ENCODE measurements at regions not wholly inside any gene's neighbourhood (a gene's known extent, or its start where the extent isn't known, plus 50 kb on each side); places are given as distances from the start of the nearest gene placed in this dataset.

- no peaks in the 10 kb centered on the region for H4K20me1 ChIP-seq (ENCODE audit: insufficient read depth)
- no peak overlapping the region for H2AFZ ChIP-seq (ENCODE audit: low read depth, low read length)
- no peaks in the 10 kb centered on the region for H3K36me3 ChIP-seq (ENCODE audit: insufficient read depth, low read length)
- no peak overlapping the region for H3K4me2 ChIP-seq (ENCODE audit: low read length)
- H3K27ac ChIP-seq (ENCODE audit: low read length): no peak overlapping the region
- TF ChIP-seq MXI1 (conservative IDR thresholded peaks at IDR 0.05; ENCODE audit: poor library complexity, severe bottlenecking) (no peak), POLR2AphosphoS5 (IDR thresholded peaks at IDR 0.05) (no peak), TAF1 (IDR thresholded peaks at IDR 0.05; ENCODE audit: low read depth) (no peak), SMC3 (conservative IDR thresholded peaks at IDR 0.05; ENCODE audit: poor library complexity) (no peak), RAD21 (conservative IDR thresholded peaks at IDR 0.05) (no peak), EZH2 (IDR thresholded peaks at IDR 0.05; ENCODE audit: borderline replicate concordance, insufficient read depth, low read length, poor library complexity, severe bottlenecking) (no peak)
- H3K27me3 ChIP-seq (ENCODE audit: insufficient read depth, low read depth, low read length): no peaks in the 10 kb centered on the region
- H3K9me2 ChIP-seq (ENCODE audit: insufficient read depth, low read length): no peaks in the 10 kb centered on the region
- H3K4me3 ChIP-seq (ENCODE audit: low read length): no peak overlapping the region
- H3F3A ChIP-seq (ENCODE audit: insufficient read depth, low read length, poor library complexity, severe bottlenecking): no peaks in the 10 kb centered on the region
- no peaks in the 10 kb centered on the region for H3K9me3 ChIP-seq (ENCODE audit: low read length)
- no peak overlapping the region for H3K9ac ChIP-seq (ENCODE audit: low read length)
- no peaks in the 10 kb centered on the region for H3K79me2 ChIP-seq (replicated peaks; ENCODE audit: insufficient read depth, low read length)
These were observed 80.3 kb upstream of the SSTR1 start for GRCh38 chr14:38127356-38127755.

GRCh38 chr14:38127784-38128183, 79.9 kb upstream of the SSTR1 start:
- no peaks in the 10 kb centered on the region for H3K9me2 ChIP-seq (ENCODE audit: insufficient read depth, low read length)
- no peaks in the 10 kb centered on the region for H3K27me3 ChIP-seq (ENCODE audit: insufficient read depth, low read depth, low read length)
- no peaks in the 10 kb centered on the region for H3K9me3 ChIP-seq (ENCODE audit: low read length)
- no peak for TF ChIP-seq SMC3 (conservative IDR thresholded peaks at IDR 0.05; ENCODE audit: poor library complexity)
- TF ChIP-seq, protein P1, sequence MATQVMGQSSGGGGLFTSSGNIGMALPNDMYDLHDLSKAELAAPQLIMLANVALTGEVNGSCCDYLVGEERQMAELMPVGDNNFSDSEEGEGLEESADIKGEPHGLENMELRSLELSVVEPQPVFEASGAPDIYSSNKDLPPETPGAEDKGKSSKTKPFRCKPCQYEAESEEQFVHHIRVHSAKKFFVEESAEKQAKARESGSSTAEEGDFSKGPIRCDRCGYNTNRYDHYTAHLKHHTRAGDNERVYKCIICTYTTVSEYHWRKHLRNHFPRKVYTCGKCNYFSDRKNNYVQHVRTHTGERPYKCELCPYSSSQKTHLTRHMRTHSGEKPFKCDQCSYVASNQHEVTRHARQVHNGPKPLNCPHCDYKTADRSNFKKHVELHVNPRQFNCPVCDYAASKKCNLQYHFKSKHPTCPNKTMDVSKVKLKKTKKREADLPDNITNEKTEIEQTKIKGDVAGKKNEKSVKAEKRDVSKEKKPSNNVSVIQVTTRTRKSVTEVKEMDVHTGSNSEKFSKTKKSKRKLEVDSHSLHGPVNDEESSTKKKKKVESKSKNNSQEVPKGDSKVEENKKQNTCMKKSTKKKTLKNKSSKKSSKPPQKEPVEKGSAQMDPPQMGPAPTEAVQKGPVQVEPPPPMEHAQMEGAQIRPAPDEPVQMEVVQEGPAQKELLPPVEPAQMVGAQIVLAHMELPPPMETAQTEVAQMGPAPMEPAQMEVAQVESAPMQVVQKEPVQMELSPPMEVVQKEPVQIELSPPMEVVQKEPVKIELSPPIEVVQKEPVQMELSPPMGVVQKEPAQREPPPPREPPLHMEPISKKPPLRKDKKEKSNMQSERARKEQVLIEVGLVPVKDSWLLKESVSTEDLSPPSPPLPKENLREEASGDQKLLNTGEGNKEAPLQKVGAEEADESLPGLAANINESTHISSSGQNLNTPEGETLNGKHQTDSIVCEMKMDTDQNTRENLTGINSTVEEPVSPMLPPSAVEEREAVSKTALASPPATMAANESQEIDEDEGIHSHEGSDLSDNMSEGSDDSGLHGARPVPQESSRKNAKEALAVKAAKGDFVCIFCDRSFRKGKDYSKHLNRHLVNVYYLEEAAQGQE (IDR thresholded peaks at IDR 0.05; ENCODE audit: borderline replicate concordance): no peak
- TF ChIP-seq POLR2AphosphoS5 (IDR thresholded peaks at IDR 0.05): no peak
- no peak overlapping the region for H3K27ac ChIP-seq (ENCODE audit: low read length)
- H3K4me2 ChIP-seq (ENCODE audit: low read length): no peak overlapping the region
- H3K9ac ChIP-seq (ENCODE audit: low read length): no peak overlapping the region
- no peak overlapping the region for H2AFZ ChIP-seq (ENCODE audit: low read depth, low read length)
- H3K4me3 ChIP-seq (ENCODE audit: low read length): no peak overlapping the region
- H3K79me2 ChIP-seq (replicated peaks; ENCODE audit: insufficient read depth, low read length): no peaks in the 10 kb centered on the region
- H3K36me3 ChIP-seq (ENCODE audit: insufficient read depth, low read length): no peaks in the 10 kb centered on the region
- no peaks in the 10 kb centered on the region for H3F3A ChIP-seq (ENCODE audit: insufficient read depth, low read length, poor library complexity, severe bottlenecking)
- H4K20me1 ChIP-seq (ENCODE audit: insufficient read depth): no peaks in the 10 kb centered on the region

GRCh38 chr14:38128640-38129039, 79.1 kb upstream of the SSTR1 start:
- H2AFZ ChIP-seq (ENCODE audit: low read depth, low read length): no peak overlapping the region
- no peak overlapping the region for H3K27ac ChIP-seq (ENCODE audit: low read length)
- no peak overlapping the region for H3K9ac ChIP-seq (ENCODE audit: low read length)
- no peak overlapping the region for H3K4me2 ChIP-seq (ENCODE audit: low read length)
- no peaks in the 10 kb centered on the region for H3K79me2 ChIP-seq (replicated peaks; ENCODE audit: insufficient read depth, low read length)
- TF ChIP-seq EZH2 (IDR thresholded peaks at IDR 0.05; ENCODE audit: borderline replicate concordance, insufficient read depth, low read length, poor library complexity, severe bottlenecking) (no peak), CTCF (IDR thresholded peaks at IDR 0.05; ENCODE audit: poor library complexity, severe bottlenecking) (no peak), RAD21 (conservative IDR thresholded peaks at IDR 0.05) (no peak), EP300 (conservative IDR thresholded peaks at IDR 0.05; ENCODE audit: poor library complexity, severe bottlenecking) (no peak), POLR2AphosphoS5 (IDR thresholded peaks at IDR 0.05) (no peak), SMC3 (conservative IDR thresholded peaks at IDR 0.05; ENCODE audit: poor library complexity) (no peak), TAF1 (IDR thresholded peaks at IDR 0.05; ENCODE audit: low read depth) (no peak), MXI1 (conservative IDR thresholded peaks at IDR 0.05; ENCODE audit: poor library complexity, severe bottlenecking) (no peak)
- TF ChIP-seq, protein P1 (IDR thresholded peaks at IDR 0.05; ENCODE audit: borderline replicate concordance): no peak
- H3K36me3 ChIP-seq (ENCODE audit: insufficient read depth, low read length): no peaks in the 10 kb centered on the region
- H3K4me3 ChIP-seq (ENCODE audit: low read length): no peak overlapping the region
- no peaks in the 10 kb centered on the region for H3K27me3 ChIP-seq (ENCODE audit: insufficient read depth, low read depth, low read length)
- H3F3A ChIP-seq (ENCODE audit: insufficient read depth, low read length, poor library complexity, severe bottlenecking): no peaks in the 10 kb centered on the region
- H3K9me2 ChIP-seq (ENCODE audit: insufficient read depth, low read length): no peaks in the 10 kb centered on the region
- H4K20me1 ChIP-seq (ENCODE audit: insufficient read depth): no peaks in the 10 kb centered on the region
- H3K9me3 ChIP-seq (ENCODE audit: low read length): no peaks in the 10 kb centered on the region

All from neural cell (in vitro differentiated cells).